A673 (cell line): ENCODE measurements at regions not wholly inside any gene's neighbourhood (a gene's known extent, or its start where the extent isn't known, plus 50 kb on each side); places are given as distances from the start of the nearest gene placed in this dataset.
"Not testable (repeated sequence)": the region's sequence is repeated elsewhere in the genome, so short reads cannot be mapped to it uniquely, and the experiment has no call there.

Source experiments
- BruUV-seq: library from RNA; stranded (reverse); fragments of 400-500 nt; replicated peaks from 2 replicates; lab custom pipeline; 2021; lab: Mats Ljungman, UMichigan
- CTCF ChIA-PET: fragments of 300-600 bp; sonication (Branson Sonifier 250); formaldehyde crosslinking; loops from one replicate; lab custom pipeline; 2022; ENCODE audit warnings: antibody characterized with exemption; lab: Charles Lee
- POLR2A ChIA-PET: fragments of 300-600 bp; sonication (Branson Sonifier 250); formaldehyde crosslinking; loops from one replicate; lab custom pipeline; 2022; ENCODE audit warnings: antibody characterized with exemption; ENCODE audit not compliant: low non-redundant PET; lab: Charles Lee
- DNase-seq: peaks from one replicate; pipeline ENCODE4 v3.0.0-alpha.2; 2015; ENCODE audit warnings: low spot score
- H3K27ac ChIP-seq: fragments of 200-600 bp; sonication (generic); 2 replicates; pipeline ENCODE4 v1.5.1; 2016; ENCODE audit warnings: mixed run types, low read depth, mild to moderate bottlenecking, mixed read lengths, antibody characterized with exemption, low read length; ENCODE audit not compliant: poor library complexity, severe bottlenecking
- H3K27me3 ChIP-seq: fragments of 200-600 bp; sonication (generic); replicated peaks from 2 replicates; pipeline ENCODE4 v1.6.1; 2017; ENCODE audit warnings: mixed run types, low read depth, mild to moderate bottlenecking, mixed read lengths, antibody characterized with exemption, low read length; ENCODE audit not compliant: insufficient read depth, poor library complexity
- H3K36me3 ChIP-seq: fragments of 200-600 bp; sonication (generic); 2 replicates; pipeline ENCODE4 v1.6.1; 2016; ENCODE audit warnings: mixed run types, mild to moderate bottlenecking, mixed read lengths, antibody characterized with exemption, low read length; ENCODE audit not compliant: insufficient read depth, poor library complexity, severe bottlenecking
- H3K4me1 ChIP-seq: fragments of 200-600 bp; sonication (generic); 2 replicates; pipeline ENCODE4 v1.6.1; 2017; ENCODE audit warnings: mixed run types, mild to moderate bottlenecking, mixed read lengths, antibody characterized with exemption, low read length; ENCODE audit not compliant: insufficient read depth, poor library complexity, severe bottlenecking
- H3K4me3 ChIP-seq: fragments of 200-600 bp; sonication (generic); 2 replicates; pipeline ENCODE4 v1.5.1; 2016; ENCODE audit warnings: low read depth, mixed run types, mild to moderate bottlenecking, mixed read lengths, low read length; ENCODE audit not compliant: poor library complexity, severe bottlenecking
- H3K9me3 ChIP-seq: fragments of 200-600 bp; sonication (generic); 2 replicates; pipeline ENCODE4 v1.6.1; 2016; ENCODE audit warnings: mixed run types, low read depth, mild to moderate bottlenecking, mixed read lengths, antibody characterized with exemption, low read length; ENCODE audit not compliant: poor library complexity, severe bottlenecking
- CTCF ChIP-seq: fragments of 300-800, 200-600 bp; sonication (generic); conservative IDR thresholded peaks from 2 replicates; pipeline ENCODE4 v1.5.1; 2017; ENCODE audit warnings: low read depth, mild to moderate bottlenecking, antibody characterized with exemption, low read length, moderate library complexity, mixed read lengths
- EZH2 ChIP-seq: fragments of 200-600 bp; sonication (generic); IDR thresholded peaks from 2 replicates; pipeline ENCODE4 v1.6.1; 2017; ENCODE audit warnings: borderline replicate concordance, low read depth, mild to moderate bottlenecking, mixed read lengths, antibody characterized with exemption, low read length; ENCODE audit not compliant: poor library complexity, severe bottlenecking
- intact Hi-C: fragments of 100-400 bp; cut with micrococcal nuclease; formaldehyde crosslinking; loops from one replicate; pipeline ENCODE4 v1.10.0; 2022; ENCODE audit not compliant: unreplicated experiment

- POLR2A ChIA-PET: no interaction called here
Observed at GRCh38 chr21:15638856-15639549, 90.8 kb upstream of the USP25 start.

GRCh38 chr21:15640113-15640512, 89.7 kb upstream of the USP25 start:
- DNase-seq, H3K36me3 ChIP-seq, H3K27ac ChIP-seq, H3K4me3 ChIP-seq, POLR2A ChIA-PET, intact Hi-C loops, H3K9me3 ChIP-seq, BruUV-seq, CTCF ChIA-PET, H3K27me3 ChIP-seq, H3K4me1 ChIP-seq: not testable (repeated sequence)

More at GRCh38 chr21:15638856-15639549, 90.8 kb upstream of the USP25 start:
- Histone ChIP-seq H3K27me3 (no peaks in the 10 kb centered on the region), H3K27ac (no peak overlapping the region), H3K9me3 (no peaks in the 10 kb centered on the region), H3K4me3 (no peak overlapping the region), H3K36me3 (no peaks in the 10 kb centered on the region), H3K4me1 (no peaks in the 10 kb centered on the region)
- no peak for DNase-seq
- TF ChIP-seq EZH2 (no peak), CTCF (no peak)
- intact Hi-C loops: loop anchor here (10.0 kb wide), 1 partner anchor 186 kb away; no protein-coding TSS in a partner anchor
- CTCF ChIA-PET: no interaction called here
- BruUV-seq: no TSS peak

GRCh38 chr21:15644489-15644888, 85.3 kb upstream of the USP25 start:
- CTCF ChIA-PET: no interaction called here
- no peaks in the 10 kb centered on the region for H3K4me1 ChIP-seq
- BruUV-seq: no TSS peak
- no peak overlapping the region for H3K27ac ChIP-seq
- POLR2A ChIA-PET: no interaction called here
- no peaks in the 10 kb centered on the region for H3K9me3 ChIP-seq
- intact Hi-C loops: no loop called here
- no peaks in the 10 kb centered on the region for H3K36me3 ChIP-seq
- DNase-seq: no peak
- no peak overlapping the region for H3K4me3 ChIP-seq
- TF ChIP-seq EZH2 (no peak), CTCF (no peak)
- no peaks in the 10 kb centered on the region for H3K27me3 ChIP-seq

- intact Hi-C loops: no loop called here
Observed at GRCh38 chr21:15645830-15646229, 84.0 kb upstream of the USP25 start.

More at GRCh38 chr21:15645830-15646229, 84.0 kb upstream of the USP25 start:
- DNase-seq: no peak
- H3K4me3 ChIP-seq: no peak overlapping the region
- H3K36me3 ChIP-seq: no peaks in the 10 kb centered on the region
- H3K4me1 ChIP-seq: no peaks in the 10 kb centered on the region
- ChIA-PET POLR2A (interaction anchor here (0.6 kb wide), 1 partner anchor 367 kb away, joined by 4 read pairs; no protein-coding TSS in a partner anchor), CTCF (no interaction called here)
- H3K27me3 ChIP-seq: no peaks in the 10 kb centered on the region
- TF ChIP-seq CTCF: no peak
- no peak for TF ChIP-seq EZH2
- BruUV-seq: no TSS peak
- no peak overlapping the region for H3K27ac ChIP-seq
- no peaks in the 10 kb centered on the region for H3K9me3 ChIP-seq
